ENCODE measurements at regions not wholly inside any gene's neighbourhood (a gene's known extent, or its start where the extent isn't known, plus 50 kb on each side); places are given as distances from the start of the nearest gene placed in this dataset.

DNA sequence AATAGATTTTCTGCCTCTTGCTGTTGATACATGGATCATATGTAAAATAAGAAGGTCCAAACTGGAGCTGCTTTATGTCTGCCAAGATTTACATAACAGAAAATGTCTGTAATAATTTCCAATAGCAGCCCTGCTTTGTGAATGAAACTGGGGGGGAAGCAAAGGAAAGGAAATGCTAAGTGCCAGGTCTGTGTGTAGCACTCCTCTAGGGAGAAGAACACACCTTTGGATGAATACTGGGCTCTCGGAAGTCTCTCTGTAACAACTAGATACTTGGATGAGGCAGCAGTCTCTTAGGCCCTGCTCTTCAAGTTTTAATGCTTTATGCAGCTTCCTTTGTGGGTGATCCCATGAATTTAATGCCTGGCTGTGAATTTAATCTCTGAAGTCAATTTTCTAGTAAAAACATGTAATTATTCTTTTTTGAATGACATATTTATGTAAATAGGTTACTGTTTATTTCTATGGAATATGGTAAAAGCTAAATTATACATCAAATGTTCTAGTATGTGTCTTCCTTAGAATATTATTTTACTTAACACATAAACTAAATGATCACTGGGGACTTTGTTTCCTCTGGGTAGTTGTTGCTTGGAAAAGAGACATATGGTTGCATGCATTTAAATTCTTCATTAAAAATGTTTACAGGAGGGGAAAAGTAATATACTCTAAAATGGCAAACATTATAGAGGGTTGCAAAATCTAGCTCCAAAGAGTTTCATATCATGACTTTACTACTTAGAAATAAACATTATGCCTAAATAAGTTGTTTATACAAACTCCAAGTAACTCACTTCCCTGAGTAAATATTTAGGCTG lies 336.6 kb upstream of the CWC22 start:
- no peak for DNase-seq

DNA sequence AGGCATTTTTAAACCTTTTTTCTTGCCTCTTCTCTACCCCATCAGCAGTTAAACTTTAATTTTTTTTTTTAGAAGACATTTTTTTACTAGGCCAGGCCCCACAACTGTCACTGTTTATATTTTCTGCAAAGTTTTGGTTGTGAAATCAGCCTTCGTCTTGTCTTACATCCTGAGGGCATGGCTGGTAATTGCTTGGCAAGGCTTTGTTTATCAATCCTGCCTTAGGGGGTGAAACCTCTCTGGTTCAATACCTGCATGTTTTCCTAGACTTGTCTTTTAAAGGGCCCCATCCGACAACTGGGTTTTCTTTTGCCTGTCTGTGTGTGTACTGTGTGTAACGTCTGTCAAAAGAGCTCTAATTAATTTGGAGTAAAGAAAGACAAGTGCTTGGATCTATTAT lies 330.0 kb upstream of the CWC22 start:
- no peak for DNase-seq

DNA sequence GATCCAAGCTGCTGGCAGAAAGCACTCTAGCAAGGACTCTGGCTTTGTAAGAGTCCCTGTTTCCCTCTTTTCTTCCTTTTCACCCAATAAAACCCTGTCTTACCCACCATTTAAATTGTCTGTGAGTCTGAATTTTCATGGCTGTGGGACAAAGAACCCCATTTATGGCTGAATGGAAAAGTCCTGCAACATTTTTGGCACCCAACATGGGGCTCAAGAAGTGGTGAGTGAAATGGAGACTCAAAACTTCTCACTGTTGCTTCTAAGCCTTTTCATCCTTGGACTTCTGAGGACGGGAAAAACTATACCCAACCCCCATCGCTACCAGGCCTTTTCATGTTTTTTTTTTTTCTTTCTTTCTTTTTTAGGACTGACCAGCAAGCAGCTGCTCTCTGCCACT lies 329.5 kb upstream of the CWC22 start:
- DNase-seq = no peak

DNA sequence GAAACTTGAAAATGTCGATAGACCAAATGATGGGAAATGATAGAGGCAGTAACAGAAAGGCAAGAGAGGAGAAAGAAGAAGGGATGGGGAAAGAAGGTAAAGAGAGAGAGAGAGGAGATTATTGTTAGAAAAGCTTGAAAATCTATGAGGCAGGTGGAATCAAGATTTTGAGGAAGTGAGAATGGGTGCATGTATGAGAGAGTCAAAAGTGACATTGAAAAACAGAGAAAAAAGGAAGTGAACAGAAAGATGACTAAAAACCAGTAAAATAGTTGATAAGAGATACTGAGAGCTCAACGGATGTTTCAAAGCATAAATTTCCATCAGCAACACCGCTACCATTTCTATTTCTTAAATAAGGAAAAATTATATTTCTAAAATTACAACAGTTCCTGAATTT lies 327.4 kb upstream of the CWC22 start:
- no peak for DNase-seq

DNA sequence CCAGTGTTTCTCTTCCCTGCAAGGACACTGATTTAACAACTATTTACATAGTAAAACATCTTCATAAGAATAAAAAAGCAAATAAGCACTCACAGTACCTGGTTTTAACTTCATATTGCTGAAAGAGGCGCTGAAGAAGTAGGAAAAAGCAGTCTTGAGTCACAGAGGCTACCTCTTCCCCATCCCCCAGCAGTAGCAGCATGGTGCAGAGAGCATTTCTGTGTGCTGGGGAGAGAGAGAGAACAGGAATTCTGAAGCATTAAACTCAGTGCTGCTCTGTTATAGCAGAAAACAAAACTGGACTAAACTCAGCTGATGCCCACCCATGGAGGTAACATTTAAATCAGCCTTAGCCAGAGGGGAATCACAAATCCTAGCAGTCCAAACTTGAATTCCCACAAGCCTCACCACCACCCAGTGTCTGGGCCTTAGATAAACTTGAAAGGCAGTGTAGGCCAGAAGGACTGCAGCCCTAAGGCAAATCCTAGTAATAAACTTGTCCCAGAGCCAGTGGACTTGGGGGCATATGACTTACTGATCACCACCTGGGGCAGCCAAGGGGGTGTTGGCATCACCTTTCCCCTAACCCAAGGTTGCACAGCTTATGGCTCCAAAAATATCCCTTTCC lies 321.8 kb upstream of the CWC22 start:
- no peak for DNase-seq

DNA sequence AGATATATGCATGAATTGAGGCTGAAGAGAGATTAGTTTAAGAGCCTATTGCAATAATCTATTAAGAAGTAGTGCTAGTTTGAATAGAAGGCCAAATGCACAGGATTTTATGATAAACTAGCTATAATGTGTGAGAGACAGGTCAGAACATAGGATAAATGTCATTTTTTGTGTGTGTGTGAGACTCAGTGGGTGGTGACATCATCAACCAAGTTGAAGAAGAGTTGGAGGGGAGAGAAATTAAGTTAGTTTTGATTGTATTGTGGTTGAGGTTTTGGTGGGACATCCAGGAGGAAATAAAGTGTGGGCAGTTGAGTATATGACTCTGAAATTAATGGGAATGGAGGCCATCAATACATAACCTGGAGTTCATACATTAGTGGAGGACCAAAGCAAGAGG lies 320.1 kb upstream of the CWC22 start:
- DNase-seq = no peak

DNA sequence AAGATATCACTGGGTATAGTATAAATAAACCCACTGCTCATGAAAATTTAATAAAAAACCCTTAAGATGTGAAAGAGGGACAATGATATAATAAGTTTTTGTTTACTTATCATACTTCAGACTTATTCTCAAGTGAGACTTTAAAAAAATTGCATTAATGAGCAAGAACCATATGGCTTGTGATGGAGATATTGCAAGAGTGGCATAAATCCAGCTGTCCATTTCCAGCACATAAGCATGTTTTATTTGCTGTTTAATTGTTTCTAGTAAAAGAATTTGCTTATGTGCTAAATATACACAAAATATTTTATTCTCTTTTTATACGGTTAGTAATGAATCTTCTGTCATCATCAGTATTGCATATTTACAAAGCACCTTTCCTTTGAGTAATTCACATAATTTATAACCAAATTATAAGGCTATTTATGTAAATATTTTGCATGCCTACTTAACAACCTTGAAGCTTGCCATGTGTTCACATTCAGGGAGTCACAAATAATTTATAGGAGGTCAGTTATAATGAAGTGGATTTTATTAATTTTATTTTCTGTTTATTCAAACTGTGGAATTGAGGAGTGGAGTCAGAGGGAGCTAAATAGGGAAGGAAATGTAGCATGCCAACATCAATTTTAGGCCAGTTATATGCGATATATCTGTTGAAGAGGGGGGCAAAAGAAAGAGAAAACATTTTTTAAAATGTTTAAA lies 318.5 kb upstream of the CWC22 start:
- no peak for DNase-seq

DNA sequence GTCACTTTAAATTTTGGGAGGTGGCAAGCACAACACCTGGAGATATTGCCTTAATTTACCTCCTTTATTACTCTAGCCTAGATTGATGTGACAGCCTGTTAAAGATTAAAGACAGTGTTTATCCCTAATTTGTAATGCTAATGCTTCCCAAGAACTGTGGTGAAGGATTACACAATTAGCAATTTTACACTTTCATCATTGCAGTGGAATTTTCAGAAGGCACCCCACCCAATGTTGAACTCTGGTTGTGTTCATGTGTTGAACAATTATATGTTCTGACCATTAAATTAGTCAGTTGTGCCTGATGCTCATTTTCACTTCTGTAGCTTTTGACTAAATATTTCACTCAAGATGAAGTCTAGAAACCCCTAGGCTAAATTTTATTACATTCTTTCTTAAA lies 317.1 kb upstream of the CWC22 start:
- no peak for DNase-seq

DNA sequence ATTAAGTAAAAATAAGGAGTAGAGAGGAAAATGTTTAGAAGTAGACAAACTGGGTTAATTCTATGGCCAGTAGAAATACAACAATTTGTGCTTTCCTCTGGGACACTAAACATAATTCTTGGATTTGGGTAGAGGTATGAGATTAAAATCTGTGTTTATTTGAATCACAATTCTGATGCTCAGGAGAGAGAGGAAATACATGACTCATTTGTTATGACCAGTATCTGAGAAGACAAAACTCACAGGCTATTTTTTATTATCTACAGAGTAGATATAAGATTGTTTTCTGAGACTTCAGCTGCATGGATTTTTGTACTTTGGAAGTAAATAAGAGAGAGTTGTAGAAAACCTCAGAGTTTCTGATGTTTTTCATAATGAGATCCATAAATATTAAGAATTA lies 315.7 kb upstream of the CWC22 start:
- no peak for DNase-seq

DNA sequence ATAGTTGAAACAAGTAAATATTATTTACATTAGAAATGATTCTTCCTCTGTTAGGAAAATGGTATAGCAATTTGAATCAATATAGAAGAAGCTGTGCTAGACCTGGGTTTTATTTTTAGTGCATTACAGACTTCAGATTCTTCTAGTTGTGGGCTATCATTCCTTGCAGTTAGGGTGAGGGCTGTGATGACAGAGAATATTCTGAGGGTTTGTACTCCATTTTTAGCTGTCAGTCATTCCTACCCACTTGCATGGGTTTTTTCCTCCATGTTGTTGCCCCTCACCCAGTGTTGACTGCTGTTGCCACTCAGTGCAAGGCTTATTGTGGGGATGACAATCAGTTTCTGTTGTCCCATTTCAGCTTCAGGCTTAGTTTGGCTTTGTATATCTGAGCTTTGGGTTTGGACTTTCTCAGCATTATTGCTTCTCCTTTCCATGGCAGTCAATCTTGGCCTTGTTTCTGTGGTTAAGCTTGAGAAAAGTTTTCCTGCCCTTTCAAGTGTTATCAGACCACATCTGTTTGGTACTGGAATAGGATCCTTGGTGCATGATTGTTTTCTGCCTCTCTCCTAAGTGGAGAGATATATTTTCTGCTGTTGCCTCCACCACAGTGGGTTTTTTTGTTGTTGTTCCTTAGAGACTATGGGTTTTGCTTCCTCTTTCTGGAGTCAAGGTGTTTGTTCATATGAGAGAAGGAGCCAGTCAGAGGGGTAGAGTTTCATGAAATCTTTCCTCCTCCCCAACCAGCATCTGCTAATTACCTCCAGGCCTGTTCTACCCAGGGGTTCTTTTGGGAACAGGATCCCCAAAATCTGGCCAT lies 312.7 kb upstream of the CWC22 start:
- DNase-seq = no peak

DNA sequence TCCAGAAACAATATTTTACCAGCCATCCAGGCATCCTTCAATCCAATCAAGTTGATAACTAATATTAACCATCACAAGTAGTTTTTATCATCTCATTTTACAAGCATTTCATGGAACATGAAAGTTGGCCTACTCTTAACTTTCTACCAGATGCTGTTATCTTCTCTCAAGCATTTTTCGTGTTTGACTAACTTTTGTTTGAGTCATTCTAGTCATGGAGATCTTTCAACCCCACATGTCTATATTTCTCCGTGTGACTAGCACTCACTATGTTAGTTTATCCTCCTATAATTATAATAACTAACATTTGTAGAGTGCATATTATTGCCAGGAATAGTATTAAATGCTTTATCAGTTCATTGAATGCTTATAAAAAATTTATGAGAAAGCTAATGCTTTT lies 307.0 kb upstream of the CWC22 start:
- no peak for DNase-seq

DNA sequence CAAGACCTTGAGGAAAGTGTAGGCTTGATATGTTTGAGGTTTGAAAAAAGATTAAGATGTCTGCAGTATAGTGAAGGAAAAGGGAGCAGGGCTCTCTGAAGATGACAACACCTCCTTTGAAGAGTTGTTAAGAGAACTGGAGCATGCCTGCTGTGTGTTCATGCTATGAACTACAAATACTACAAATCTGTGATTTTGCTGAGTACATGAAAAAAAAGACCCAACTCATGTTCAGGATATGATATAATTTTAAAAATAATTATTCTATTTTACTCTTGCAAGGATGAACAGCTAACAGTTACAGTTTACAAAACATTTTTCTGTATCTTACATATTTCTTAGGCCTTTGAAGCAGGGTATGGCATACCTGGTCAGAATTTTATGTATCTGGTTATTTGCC lies 305.4 kb upstream of the CWC22 start:
- no peak for DNase-seq

DNA sequence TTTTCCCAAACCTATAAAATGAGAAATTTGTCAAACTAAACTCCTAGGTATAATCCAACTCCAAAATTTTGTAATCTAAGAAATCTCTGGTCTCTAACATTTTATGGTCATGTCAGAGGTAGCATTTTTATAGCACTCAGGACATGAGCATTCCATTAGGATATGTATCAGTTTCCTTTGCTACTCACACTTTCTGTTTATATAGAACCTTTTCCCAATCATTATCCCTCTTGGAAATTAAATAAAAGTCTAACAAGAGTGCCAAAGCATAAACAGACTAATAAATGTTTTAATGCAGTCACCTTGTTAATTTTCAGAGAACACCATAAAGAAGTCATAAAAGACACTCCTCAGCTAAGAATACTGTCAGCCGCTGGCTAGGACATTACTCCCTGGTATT lies 300.0 kb upstream of the CWC22 start:
- DNase-seq = no peak

DNA sequence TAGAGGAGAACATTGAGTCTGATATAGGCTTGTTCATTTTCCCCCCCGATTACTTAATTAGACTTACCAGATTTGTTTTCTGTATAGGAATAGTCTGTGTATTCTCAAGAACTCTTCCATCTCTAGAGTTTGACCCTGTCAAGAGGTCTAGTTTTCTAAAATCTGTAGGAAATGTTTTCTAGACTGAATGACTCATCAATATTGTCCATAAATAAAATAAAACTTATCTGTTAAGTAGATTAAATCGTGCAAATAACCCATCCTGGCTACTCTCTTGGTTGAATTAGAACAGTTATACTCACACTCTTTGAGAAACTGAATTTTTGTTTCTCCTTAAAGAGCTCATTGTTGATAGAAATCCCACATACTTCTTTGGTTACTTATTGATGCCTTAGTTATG lies 299.2 kb upstream of the CWC22 start:
- no peak for DNase-seq

DNA sequence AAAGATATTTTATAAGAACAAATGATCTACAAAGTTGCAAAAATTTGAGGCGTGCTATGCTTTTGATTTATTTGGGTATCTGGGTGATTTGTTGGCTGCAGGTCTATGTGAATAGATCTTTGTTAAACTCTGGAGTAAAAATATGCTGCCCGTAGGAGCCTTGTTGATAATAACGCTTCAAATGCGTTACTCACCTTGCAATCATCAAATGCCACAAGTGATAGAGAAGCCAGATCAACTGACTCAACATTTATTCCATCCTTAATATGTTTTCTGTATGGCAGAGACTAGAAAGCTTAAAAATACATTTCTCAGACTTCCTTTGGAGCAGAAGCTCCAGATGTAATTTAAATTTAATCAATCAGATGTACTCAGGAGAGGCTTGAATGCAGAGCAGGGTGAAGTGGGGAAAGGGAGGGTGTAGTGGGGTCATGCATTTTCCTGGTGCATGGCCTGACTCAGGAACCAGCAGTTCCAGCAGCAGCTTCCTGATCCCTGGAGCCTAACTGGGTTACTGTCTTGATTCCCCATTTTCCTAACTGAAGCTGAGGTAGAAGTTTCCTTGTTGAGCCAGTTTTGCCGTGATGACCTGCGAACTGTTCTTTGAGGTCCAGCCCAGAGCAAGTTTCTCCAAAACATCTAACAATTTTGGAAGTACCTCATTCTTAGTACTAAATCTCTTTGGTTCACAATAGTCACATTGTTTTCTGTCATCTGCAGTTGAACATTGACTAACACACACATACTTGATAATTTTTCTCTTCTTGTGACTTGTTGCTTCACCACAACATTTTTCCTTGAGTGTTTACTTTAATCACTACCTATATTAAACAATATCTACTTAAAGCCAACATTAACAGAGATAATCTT lies 284.7 kb upstream of the CWC22 start:
- DNase-seq = no peak

DNA sequence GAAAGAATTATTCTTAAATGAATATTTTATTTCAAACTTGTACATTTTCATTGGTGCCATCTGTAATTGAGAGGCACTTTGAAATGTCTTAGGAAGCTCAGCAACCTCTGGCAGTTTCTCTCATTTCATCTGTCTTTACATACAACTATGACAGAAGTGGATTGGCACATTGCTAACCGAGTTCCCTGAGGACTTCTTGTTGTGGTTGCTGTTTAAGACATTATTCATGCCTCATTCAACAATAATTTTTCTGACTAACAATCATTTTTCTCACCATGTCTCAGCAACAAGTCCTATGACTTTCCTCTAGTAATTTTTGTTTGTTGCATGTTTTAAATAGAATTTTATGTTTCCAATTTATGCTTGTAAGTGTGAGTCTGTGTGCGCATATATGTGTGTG lies 284.0 kb upstream of the CWC22 start:
- no peak for DNase-seq

DNA sequence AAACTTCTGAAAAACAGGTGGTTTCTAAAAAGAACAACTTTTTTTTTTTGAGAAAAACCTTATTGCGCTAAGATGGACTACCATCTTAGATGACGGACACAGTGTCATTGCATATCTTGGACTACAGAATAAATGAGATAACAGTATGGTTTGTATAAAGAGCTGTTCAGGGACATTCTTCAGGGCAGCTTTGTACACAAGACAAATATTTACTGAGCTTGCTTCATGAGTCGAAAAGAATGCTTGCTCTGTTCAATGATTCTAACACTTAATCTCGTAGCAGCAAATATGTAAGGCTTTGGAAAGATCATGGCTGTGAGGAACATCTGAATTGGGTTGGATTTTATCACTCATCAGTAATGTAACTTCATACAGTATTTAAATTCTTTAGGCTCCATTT lies 282.5 kb upstream of the CWC22 start:
- no peak for DNase-seq

DNA sequence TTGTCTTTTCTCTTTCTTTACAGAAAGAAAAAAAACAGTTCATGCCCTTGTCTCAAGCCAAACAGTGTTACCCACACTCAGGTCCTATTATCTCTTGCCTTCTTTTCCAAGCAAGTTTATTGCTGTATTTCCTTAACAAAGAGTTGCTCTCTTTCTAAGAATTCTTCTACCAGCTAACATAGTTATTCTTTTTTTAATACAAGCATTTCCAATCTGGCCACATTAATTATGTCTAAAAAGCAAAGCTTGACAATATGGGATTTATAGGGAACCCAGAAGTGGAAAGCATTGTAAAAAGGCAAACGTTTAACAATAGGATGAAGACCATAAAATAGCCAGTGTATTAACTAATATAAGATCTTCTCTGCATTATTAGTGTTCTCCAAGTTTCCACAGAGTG lies 272.5 kb upstream of the CWC22 start:
- no peak for DNase-seq

DNA sequence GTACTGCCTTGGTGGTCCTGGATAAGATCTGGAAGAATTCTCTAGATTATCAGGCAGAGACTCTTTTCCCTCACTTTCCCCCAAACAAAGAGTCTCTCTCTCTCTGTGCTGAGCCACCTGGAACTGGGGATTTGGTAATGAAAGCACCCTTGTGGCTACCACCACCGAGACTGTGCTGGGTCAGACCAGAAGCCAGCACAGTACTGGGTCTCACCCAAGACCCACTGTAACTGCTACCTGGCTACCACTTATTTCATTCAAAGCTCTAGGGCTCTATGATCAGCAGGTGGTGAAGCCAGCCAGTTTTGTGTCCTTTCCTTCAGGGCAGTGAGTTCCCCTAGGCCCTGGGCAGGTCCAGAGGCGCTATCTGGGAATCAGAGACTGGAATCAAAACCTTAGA lies 269.6 kb upstream of the CWC22 start:
- DNase-seq = no peak

DNA sequence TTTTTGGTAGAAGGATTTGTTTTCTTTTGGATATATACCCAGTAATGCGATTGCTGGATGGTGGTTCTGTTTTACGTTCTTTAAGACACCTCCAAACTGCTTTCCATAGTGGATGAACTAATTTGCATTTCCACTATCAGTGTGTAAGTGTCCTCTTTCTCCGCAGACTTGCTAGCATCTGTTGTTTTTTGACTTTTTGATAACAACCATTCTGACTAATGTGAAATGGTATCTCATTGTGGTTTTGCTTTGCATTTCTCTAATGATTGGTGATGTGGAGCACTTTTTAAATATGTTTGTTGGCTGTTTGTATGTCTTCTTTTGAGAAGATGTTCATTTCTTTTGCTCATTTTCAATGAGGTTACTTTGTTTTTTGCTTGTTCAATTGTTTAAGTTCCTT lies 260.9 kb upstream of the CWC22 start:
- DNase-seq = no peak

DNA sequence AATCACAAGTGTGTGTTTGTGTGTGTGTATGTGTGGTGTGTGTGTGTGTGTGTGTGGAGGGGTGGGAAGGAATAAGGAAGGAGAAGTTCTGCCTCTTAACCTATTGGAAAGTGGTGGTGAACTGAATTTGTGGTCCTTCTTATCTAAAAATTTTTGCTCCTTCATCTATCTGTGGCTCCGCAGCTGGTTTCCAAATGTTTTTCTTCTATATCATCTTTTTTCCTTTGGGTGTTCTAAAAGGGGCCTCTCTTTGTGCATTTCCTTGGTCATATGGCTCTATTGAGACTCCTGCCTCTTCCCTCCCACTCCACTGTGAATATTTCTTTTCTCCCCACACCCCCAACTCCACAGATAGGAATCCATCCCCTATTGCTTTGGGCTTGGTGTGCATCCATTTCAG lies 254.9 kb upstream of the CWC22 start:
- no peak for DNase-seq

DNA sequence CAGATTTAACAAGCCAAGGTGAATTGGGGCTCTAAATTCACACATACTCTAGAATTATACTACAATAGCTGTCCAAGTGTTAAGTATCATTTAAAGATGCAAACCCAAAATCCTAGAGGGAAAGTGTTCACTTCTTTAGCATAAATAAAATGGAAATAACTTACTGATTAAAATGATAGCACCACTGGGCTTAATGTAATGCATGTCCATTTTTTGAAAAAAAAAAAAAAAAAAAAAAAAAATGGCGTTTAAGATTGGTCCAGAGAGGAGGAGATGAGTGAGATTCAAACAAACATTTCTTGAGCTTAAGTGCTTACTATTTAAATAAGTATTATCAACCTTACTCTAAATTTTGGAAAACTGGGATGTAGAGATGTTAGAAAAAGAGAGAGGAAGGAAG lies 251.5 kb upstream of the CWC22 start:
- DNase-seq = no peak

Measured in NCI-H1436 (cell line).